ENCODE measurements at regions not wholly inside any gene's neighbourhood (a gene's known extent, or its start where the extent isn't known, plus 50 kb on each side); places are given as distances from the start of the nearest gene placed in this dataset.

- TF ChIP-seq CTCF (conservative IDR thresholded peaks at IDR 0.05; ENCODE audit: low read depth, low read length): no peak
- no peak overlapping the region for H3K9ac ChIP-seq
- no peak overlapping the region for H2AFZ ChIP-seq (ENCODE audit: low read depth)
- no peaks in the 10 kb centered on the region for H4K20me1 ChIP-seq (ENCODE audit: insufficient read depth)
- no peaks in the 10 kb centered on the region for H3K4me1 ChIP-seq (ENCODE audit: low read depth, poor library complexity, severe bottlenecking)
- no peaks in the 10 kb centered on the region for H3K79me2 ChIP-seq (ENCODE audit: insufficient read depth, low read depth)
- no peak overlapping the region for H3K27ac ChIP-seq
- H3K36me3 ChIP-seq (ENCODE audit: insufficient read depth): no peaks in the 10 kb centered on the region
- no peak overlapping the region for H3K4me3 ChIP-seq (IDR thresholded peaks at IDR 0.05; ENCODE audit: insufficient read depth, low read depth, low read length)
- H3K27me3 ChIP-seq (ENCODE audit: insufficient read depth, low read depth): no peaks in the 10 kb centered on the region
- H3K4me2 ChIP-seq: no peak overlapping the region
Observed at GRCh38 chr4:181008164-181008563, 1235.0 kb upstream of the TENM3 start.

- H2AFZ ChIP-seq (ENCODE audit: low read depth): no peak overlapping the region
- TF ChIP-seq CTCF (conservative IDR thresholded peaks at IDR 0.05; ENCODE audit: low read depth, low read length): no peak
- H3K27ac ChIP-seq: no peak overlapping the region
Observed at GRCh38 chr4:181013162-181013561, 1230.0 kb upstream of the TENM3 start.

GRCh38 chr4:181017038-181017437 lies 1226.2 kb upstream of the TENM3 start:
- no peaks in the 10 kb centered on the region for H3K79me2 ChIP-seq (ENCODE audit: insufficient read depth, low read depth)
- H3K27me3 ChIP-seq (ENCODE audit: insufficient read depth, low read depth): no peaks in the 10 kb centered on the region
- no peaks in the 10 kb centered on the region for H4K20me1 ChIP-seq (ENCODE audit: insufficient read depth)
- H3K27ac ChIP-seq: no peak overlapping the region
- no peak overlapping the region for H3K4me2 ChIP-seq
- no peaks in the 10 kb centered on the region for H3K4me1 ChIP-seq (ENCODE audit: low read depth, poor library complexity, severe bottlenecking)
- H3K36me3 ChIP-seq (ENCODE audit: insufficient read depth): no peaks in the 10 kb centered on the region
- no peak overlapping the region for H3K4me3 ChIP-seq (IDR thresholded peaks at IDR 0.05; ENCODE audit: insufficient read depth, low read depth, low read length)
- no peak for TF ChIP-seq CTCF (conservative IDR thresholded peaks at IDR 0.05; ENCODE audit: low read depth, low read length)
- H2AFZ ChIP-seq (ENCODE audit: low read depth): no peak overlapping the region
- no peak overlapping the region for H3K9ac ChIP-seq

More at GRCh38 chr4:181013162-181013561, 1230.0 kb upstream of the TENM3 start:
- H3K79me2 ChIP-seq (ENCODE audit: insufficient read depth, low read depth): no peaks in the 10 kb centered on the region
- H3K9ac ChIP-seq: no peak overlapping the region
- no peaks in the 10 kb centered on the region for H3K4me1 ChIP-seq (ENCODE audit: low read depth, poor library complexity, severe bottlenecking)
- H3K27me3 ChIP-seq (ENCODE audit: insufficient read depth, low read depth): no peaks in the 10 kb centered on the region
- no peak overlapping the region for H3K4me2 ChIP-seq
- no peak overlapping the region for H3K4me3 ChIP-seq (IDR thresholded peaks at IDR 0.05; ENCODE audit: insufficient read depth, low read depth, low read length)
- H4K20me1 ChIP-seq (ENCODE audit: insufficient read depth): no peaks in the 10 kb centered on the region
- H3K36me3 ChIP-seq (ENCODE audit: insufficient read depth): no peaks in the 10 kb centered on the region

GRCh38 chr4:181018472-181018871 lies 1224.7 kb upstream of the TENM3 start:
- Histone ChIP-seq H3K4me1 (ENCODE audit: low read depth, poor library complexity, severe bottlenecking) (no peaks in the 10 kb centered on the region), H3K27ac (no peak overlapping the region), H3K79me2 (ENCODE audit: insufficient read depth, low read depth) (no peaks in the 10 kb centered on the region), H3K9ac (no peak overlapping the region), H4K20me1 (ENCODE audit: insufficient read depth) (no peaks in the 10 kb centered on the region), H3K4me3 (IDR thresholded peaks at IDR 0.05; ENCODE audit: insufficient read depth, low read depth, low read length) (no peak overlapping the region), H2AFZ (ENCODE audit: low read depth) (no peak overlapping the region), H3K27me3 (ENCODE audit: insufficient read depth, low read depth) (no peaks in the 10 kb centered on the region), H3K4me2 (no peak overlapping the region), H3K36me3 (ENCODE audit: insufficient read depth) (no peaks in the 10 kb centered on the region)
- TF ChIP-seq CTCF (conservative IDR thresholded peaks at IDR 0.05; ENCODE audit: low read depth, low read length): no peak

Data from KMS-11 (cell line).